Sigmoid colon (tissue), 4 donors: ENCODE measurements at regions not wholly inside any gene's neighbourhood (a gene's known extent, or its start where the extent isn't known, plus 50 kb on each side); places are given as distances from the start of the nearest gene placed in this dataset.

ENCODE experiments used
- CTCF ChIP-seq, 4 experiments: fragments of 450-650 bp in 3 of 4; fragments of 200-600 bp in 1 of 4; IDR thresholded peaks; one replicate each; pipeline ENCODE4 v1.5.1; 2016 to 2019; ENCODE audit warnings: antibody characterized with exemption in 4 of 4, mild to moderate bottlenecking in 3 of 4, moderate library complexity in 2 of 4
- POLR2A ChIP-seq, 2 donors: fragments of 450-650 bp; IDR thresholded peaks; one replicate each; pipeline ENCODE4 v1.6.1; 2016; ENCODE audit warnings: antibody characterized with exemption in 2 of 2, mild to moderate bottlenecking in 2 of 2, moderate library complexity in 2 of 2
- POLR2AphosphoS5 ChIP-seq, 4 donors: sonication (generic); formaldehyde crosslinking; IDR thresholded peaks; one replicate each; pipeline ENCODE4 v1.6.1; 2017; ENCODE audit warnings: antibody characterized with exemption in 4 of 4

- TF ChIP-seq POLR2A (IDR thresholded peaks at IDR 0.05) (no peak), POLR2AphosphoS5 (IDR thresholded peaks at IDR 0.05) (no peak), CTCF (IDR thresholded peaks at IDR 0.05) (no peak)
These were observed 231.9 kb upstream of the DPPA4 start for GRCh38 chr3:109569135-109569846.
